SK-N-MC (cell line): ENCODE measurements at regions not wholly inside any gene's neighbourhood (a gene's known extent, or its start where the extent isn't known, plus 50 kb on each side); places are given as distances from the start of the nearest gene placed in this dataset.

ENCODE experiments used
- EZH2 ChIP-seq: fragments of 200-600 bp; sonication (generic); IDR thresholded peaks from one replicate; pipeline ENCODE4 v1.6.1; 2017; ENCODE audit warnings: antibody characterized with exemption
- POLR2AphosphoS5 ChIP-seq: IDR thresholded peaks from 2 replicates; pipeline ENCODE4 v1.6.1; 2012; ENCODE audit warnings: mild to moderate bottlenecking, low read depth, low read length, borderline replicate concordance

DNA sequence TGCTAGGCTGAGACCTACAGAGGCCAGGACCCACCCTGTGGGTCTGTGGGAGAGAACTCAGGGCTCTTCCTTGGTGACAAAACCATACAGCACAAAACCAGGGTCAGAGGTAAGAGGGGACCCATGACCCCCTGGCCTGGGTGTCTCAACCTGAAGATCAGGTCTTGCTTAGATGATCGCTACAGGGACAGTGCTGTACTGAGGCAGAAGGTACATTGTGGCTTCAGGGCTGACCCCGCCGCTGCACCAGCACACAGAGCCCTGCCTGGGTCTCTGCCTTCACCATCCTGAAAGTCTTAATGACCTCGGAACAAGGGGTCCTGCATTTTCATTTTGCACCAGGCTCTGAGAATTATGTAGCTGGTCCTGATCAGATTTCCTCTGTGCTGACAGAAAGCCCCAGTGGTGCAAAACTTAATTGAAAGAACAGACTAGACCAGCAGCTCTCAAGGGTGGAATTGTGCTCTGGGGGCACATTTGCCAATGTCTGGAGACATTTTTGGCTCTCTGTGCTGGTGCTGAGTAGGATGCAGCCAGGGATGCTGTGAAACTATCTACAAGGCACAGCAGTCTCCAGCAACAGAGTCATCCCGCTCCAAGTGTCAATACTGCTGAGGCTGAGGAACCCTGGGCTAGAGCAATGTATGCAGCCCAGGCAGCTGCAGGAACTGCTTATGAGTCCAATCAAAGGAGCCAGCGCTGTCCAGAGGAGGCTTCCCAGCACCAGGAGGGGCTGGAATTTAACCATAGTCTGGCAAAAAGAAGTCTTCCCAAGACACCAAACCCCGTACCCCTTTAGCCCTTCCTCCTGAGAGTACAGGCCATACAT, 254.9 kb downstream of the ERMARD start:
- TF ChIP-seq POLR2AphosphoS5 (no peak), EZH2 (no peak)
